ENCODE measurements at regions not wholly inside any gene's neighbourhood (a gene's known extent, or its start where the extent isn't known, plus 50 kb on each side); places are given as distances from the start of the nearest gene placed in this dataset.

GRCh38 chr12:75564852-75565251 lies 53.4 kb upstream of the KRR1 start:
- TF ChIP-seq TOX (CRISPR knock-in tag; IDR thresholded peaks at IDR 0.05; ENCODE audit: borderline replicate concordance) (no peak), PATZ1 (CRISPR knock-in tag; IDR thresholded peaks at IDR 0.05; ENCODE audit: borderline replicate concordance) (no peak), CREB5 (CRISPR knock-in tag; IDR thresholded peaks at IDR 0.05; ENCODE audit: low read depth) (no peak)

All from SK-N-SH treated with all-trans-retinoic acid at 6 μM for 48 hours (cell line).